ENCODE measurements at regions not wholly inside any gene's neighbourhood (a gene's known extent, or its start where the extent isn't known, plus 50 kb on each side); places are given as distances from the start of the nearest gene placed in this dataset.
"Not testable (repeated sequence)": the region's sequence is repeated elsewhere in the genome, so short reads cannot be mapped to it uniquely, and the experiment has no call there.

GRCh38 chr5:66378407-66378806 is 217.8 kb upstream of the MAST4 start:
- Histone ChIP-seq H3K79me2 (ENCODE audit: low read depth) (no peaks in the 10 kb centered on the region), H2AFZ (replicated peaks) (no peak overlapping the region), H3K9me3 (ENCODE audit: low read depth) (peaks cover 6% of the 10 kb centered on the region), H3K9ac (no peak overlapping the region), H3K27ac (no peak overlapping the region), H3K4me3 (no peak overlapping the region), H3K4me1 (no peaks in the 10 kb centered on the region), H4K20me1 (ENCODE audit: low read depth) (no peaks in the 10 kb centered on the region), H3K27me3 (no peaks in the 10 kb centered on the region), H3K4me2 (no peak overlapping the region), H3F3A (ENCODE audit: low read depth) (peaks cover 3% of the 10 kb centered on the region), H3K36me3 (no peaks in the 10 kb centered on the region)
- Mint-ChIP-seq H3K4me1 (no peaks in the 10 kb centered on the region), H3K4me3 (no peak overlapping the region), H3K36me3 (no peaks in the 10 kb centered on the region), H3K27me3 (ENCODE audit: insufficient read depth, low read depth) (no peaks in the 10 kb centered on the region), H3K27ac (no peak overlapping the region), H3K9me3 (peaks cover 2% of the 10 kb centered on the region)
- DNase-seq (ENCODE audit: low spot score) = no peak
- TF ChIP-seq EZH2 (IDR thresholded peaks at IDR 0.05) (no peak), EZH2phosphoT487 (IDR thresholded peaks at IDR 0.05) (no peak), CTCF (IDR thresholded peaks at IDR 0.05) (no peak)

- Mint-ChIP-seq H3K9me3 (peaks cover 2% of the 10 kb centered on the region), H3K36me3 (no peaks in the 10 kb centered on the region), H3K4me3 (no peak overlapping the region), H3K27me3 (ENCODE audit: insufficient read depth, low read depth) (no peaks in the 10 kb centered on the region), H3K27ac (no peak overlapping the region), H3K4me1 (no peaks in the 10 kb centered on the region)
- Histone ChIP-seq H3F3A (ENCODE audit: low read depth) (no peaks in the 10 kb centered on the region), H3K27me3 (no peaks in the 10 kb centered on the region), H3K27ac (no peak overlapping the region), H3K4me1 (no peaks in the 10 kb centered on the region), H3K36me3 (no peaks in the 10 kb centered on the region), H3K9me3 (ENCODE audit: low read depth) (peaks cover 6% of the 10 kb centered on the region), H2AFZ (replicated peaks) (no peak overlapping the region), H3K79me2 (ENCODE audit: low read depth) (no peaks in the 10 kb centered on the region), H3K9ac (no peak overlapping the region), H4K20me1 (ENCODE audit: low read depth) (no peaks in the 10 kb centered on the region), H3K4me3 (no peak overlapping the region), H3K4me2 (no peak overlapping the region)
- no peak for DNase-seq (ENCODE audit: low spot score)
- no peak for TF ChIP-seq EZH2 (IDR thresholded peaks at IDR 0.05)
- no peak for TF ChIP-seq CTCF (IDR thresholded peaks at IDR 0.05)
- TF ChIP-seq EZH2phosphoT487 (IDR thresholded peaks at IDR 0.05) = no peak
These were observed 214.0 kb upstream of the MAST4 start for GRCh38 chr5:66382152-66382551.

- not testable (repeated sequence) for H3F3A ChIP-seq (ENCODE audit: low read depth); H3K4me3 ChIP-seq; H3K27ac Mint-ChIP-seq; H3K4me1 ChIP-seq; H3K27me3 ChIP-seq; H3K4me3 Mint-ChIP-seq; H3K9me3 Mint-ChIP-seq; H3K27ac ChIP-seq; H3K79me2 ChIP-seq (ENCODE audit: low read depth); H3K4me2 ChIP-seq; H4K20me1 ChIP-seq (ENCODE audit: low read depth); DNase-seq (ENCODE audit: low spot score); H3K9ac ChIP-seq; H3K4me1 Mint-ChIP-seq; H3K27me3 Mint-ChIP-seq (ENCODE audit: insufficient read depth, low read depth); H3K36me3 ChIP-seq; H3K36me3 Mint-ChIP-seq; H3K9me3 ChIP-seq (ENCODE audit: low read depth); H2AFZ ChIP-seq (replicated peaks)
These were observed 191.0 kb upstream of the MAST4 start for GRCh38 chr5:66405145-66405544.

GRCh38 chr5:66406761-66407336 is 189.3 kb upstream of the MAST4 start:
- Histone ChIP-seq H3K4me2 (no peak overlapping the region), H3K36me3 (no peaks in the 10 kb centered on the region), H3K27me3 (no peaks in the 10 kb centered on the region), H4K20me1 (ENCODE audit: low read depth) (no peaks in the 10 kb centered on the region), H3K79me2 (ENCODE audit: low read depth) (no peaks in the 10 kb centered on the region), H3F3A (ENCODE audit: low read depth) (no peaks in the 10 kb centered on the region), H3K27ac (no peak overlapping the region), H3K4me3 (no peak overlapping the region), H2AFZ (replicated peaks) (no peak overlapping the region), H3K9me3 (ENCODE audit: low read depth) (no peaks in the 10 kb centered on the region), H3K4me1 (no peaks in the 10 kb centered on the region), H3K9ac (no peak overlapping the region)
- Mint-ChIP-seq H3K36me3 (no peaks in the 10 kb centered on the region), H3K9me3 (peaks cover 5% of the 10 kb centered on the region), H3K27ac (no peak overlapping the region), H3K4me3 (no peak overlapping the region), H3K27me3 (ENCODE audit: insufficient read depth, low read depth) (peaks cover 2% of the 10 kb centered on the region), H3K4me1 (peaks cover 2% of the 10 kb centered on the region)
- TF ChIP-seq EZH2phosphoT487 (IDR thresholded peaks at IDR 0.05) = no peak
- TF ChIP-seq EZH2 (IDR thresholded peaks at IDR 0.05) = no peak
- TF ChIP-seq CTCF (IDR thresholded peaks at IDR 0.05) = no peak
- DNase-seq (ENCODE audit: low spot score) = no peak

All from neural progenitor cell (in vitro differentiated cells).